A673 (cell line): ENCODE measurements at regions not wholly inside any gene's neighbourhood (a gene's known extent, or its start where the extent isn't known, plus 50 kb on each side); places are given as distances from the start of the nearest gene placed in this dataset.

ENCODE experiments used
- BruUV-seq: library from RNA; stranded (reverse); fragments of 400-500 nt; replicated peaks from 2 replicates; lab custom pipeline; 2021; lab: Mats Ljungman, UMichigan
- CTCF ChIA-PET: fragments of 300-600 bp; sonication (Branson Sonifier 250); formaldehyde crosslinking; loops from one replicate; lab custom pipeline; 2022; ENCODE audit warnings: antibody characterized with exemption; lab: Charles Lee
- POLR2A ChIA-PET: fragments of 300-600 bp; sonication (Branson Sonifier 250); formaldehyde crosslinking; loops from one replicate; lab custom pipeline; 2022; ENCODE audit warnings: antibody characterized with exemption; ENCODE audit not compliant: low non-redundant PET; lab: Charles Lee
- DNase-seq: peaks from one replicate; pipeline ENCODE4 v3.0.0-alpha.2; 2015; ENCODE audit warnings: low spot score
- H3K27ac ChIP-seq: fragments of 200-600 bp; sonication (generic); 2 replicates; pipeline ENCODE4 v1.5.1; 2016; ENCODE audit warnings: mixed run types, low read depth, mild to moderate bottlenecking, mixed read lengths, antibody characterized with exemption, low read length; ENCODE audit not compliant: poor library complexity, severe bottlenecking
- H3K27me3 ChIP-seq: fragments of 200-600 bp; sonication (generic); replicated peaks from 2 replicates; pipeline ENCODE4 v1.6.1; 2017; ENCODE audit warnings: mixed run types, low read depth, mild to moderate bottlenecking, mixed read lengths, antibody characterized with exemption, low read length; ENCODE audit not compliant: insufficient read depth, poor library complexity
- H3K36me3 ChIP-seq: fragments of 200-600 bp; sonication (generic); 2 replicates; pipeline ENCODE4 v1.6.1; 2016; ENCODE audit warnings: mixed run types, mild to moderate bottlenecking, mixed read lengths, antibody characterized with exemption, low read length; ENCODE audit not compliant: insufficient read depth, poor library complexity, severe bottlenecking
- H3K4me1 ChIP-seq: fragments of 200-600 bp; sonication (generic); 2 replicates; pipeline ENCODE4 v1.6.1; 2017; ENCODE audit warnings: mixed run types, mild to moderate bottlenecking, mixed read lengths, antibody characterized with exemption, low read length; ENCODE audit not compliant: insufficient read depth, poor library complexity, severe bottlenecking
- H3K4me3 ChIP-seq: fragments of 200-600 bp; sonication (generic); 2 replicates; pipeline ENCODE4 v1.5.1; 2016; ENCODE audit warnings: low read depth, mixed run types, mild to moderate bottlenecking, mixed read lengths, low read length; ENCODE audit not compliant: poor library complexity, severe bottlenecking
- H3K9me3 ChIP-seq: fragments of 200-600 bp; sonication (generic); 2 replicates; pipeline ENCODE4 v1.6.1; 2016; ENCODE audit warnings: mixed run types, low read depth, mild to moderate bottlenecking, mixed read lengths, antibody characterized with exemption, low read length; ENCODE audit not compliant: poor library complexity, severe bottlenecking
- CTCF ChIP-seq: fragments of 300-800, 200-600 bp; sonication (generic); conservative IDR thresholded peaks from 2 replicates; pipeline ENCODE4 v1.5.1; 2017; ENCODE audit warnings: low read depth, mild to moderate bottlenecking, antibody characterized with exemption, low read length, moderate library complexity, mixed read lengths
- EZH2 ChIP-seq: fragments of 200-600 bp; sonication (generic); IDR thresholded peaks from 2 replicates; pipeline ENCODE4 v1.6.1; 2017; ENCODE audit warnings: borderline replicate concordance, low read depth, mild to moderate bottlenecking, mixed read lengths, antibody characterized with exemption, low read length; ENCODE audit not compliant: poor library complexity, severe bottlenecking
- intact Hi-C: fragments of 100-400 bp; cut with micrococcal nuclease; formaldehyde crosslinking; loops from one replicate; pipeline ENCODE4 v1.10.0; 2022; ENCODE audit not compliant: unreplicated experiment

DNA sequence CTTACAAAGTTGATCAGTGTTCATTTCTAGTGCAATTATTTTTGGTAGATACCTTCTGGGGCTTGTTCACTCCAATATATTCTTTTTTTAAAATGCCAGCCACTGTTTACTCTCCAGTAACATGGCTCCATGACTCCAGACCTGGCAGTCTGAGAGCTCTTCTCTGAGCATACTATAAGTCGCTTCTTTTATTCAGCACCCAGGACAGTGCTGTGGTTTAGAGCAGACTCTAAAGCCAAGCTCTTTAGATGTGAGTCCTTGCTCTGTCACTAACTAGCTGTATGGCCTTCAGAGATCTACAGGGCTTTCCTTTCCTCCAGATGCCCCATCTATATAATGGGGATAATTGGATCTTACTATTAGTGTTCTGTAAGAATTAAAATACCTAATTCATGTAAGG is 200.2 kb upstream of the FAM241A start:
- no peaks in the 10 kb centered on the region for H3K36me3 ChIP-seq
- H3K27me3 ChIP-seq, result no peaks in the 10 kb centered on the region
- no peaks in the 10 kb centered on the region for H3K9me3 ChIP-seq
- no peak for DNase-seq
- no peaks in the 10 kb centered on the region for H3K4me1 ChIP-seq
- intact Hi-C loops, result loop anchor here (1.0 kb wide), 1 partner anchor 86 kb away; no protein-coding TSS in a partner anchor
- TF ChIP-seq EZH2 (no peak), CTCF (no peak)
- CTCF ChIA-PET, result interaction anchor here (1.0 kb wide), 1 partner anchor 115 kb away, joined by 3 read pairs; no protein-coding TSS in a partner anchor
- H3K27ac ChIP-seq, result no peak overlapping the region
- POLR2A ChIA-PET, result no interaction called here
- BruUV-seq, result no TSS peak
- H3K4me3 ChIP-seq, result no peak overlapping the region

DNA sequence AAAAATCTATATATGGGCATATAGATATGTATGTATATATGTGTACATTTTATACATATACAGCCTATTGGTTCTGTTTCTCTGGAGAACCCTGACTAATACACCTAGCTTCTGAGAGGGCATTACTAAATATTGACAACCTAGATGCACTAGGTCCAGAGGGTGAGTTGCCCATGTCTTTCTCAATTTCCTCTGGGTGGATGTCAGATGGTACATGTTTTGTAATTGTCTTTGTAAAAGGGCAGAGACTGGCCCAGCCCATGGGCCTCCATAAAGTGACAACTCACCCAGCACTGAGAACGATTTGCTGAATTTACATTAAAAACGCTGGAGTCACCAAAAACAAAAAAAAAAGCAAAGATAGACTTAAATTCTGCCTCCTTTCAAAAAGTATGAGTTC is 198.5 kb upstream of the FAM241A start:
- ChIA-PET CTCF (no interaction called here), POLR2A (no interaction called here)
- no peak for TF ChIP-seq EZH2
- no peak for TF ChIP-seq CTCF
- no peaks in the 10 kb centered on the region for H3K9me3 ChIP-seq
- no peak overlapping the region for H3K27ac ChIP-seq
- no peak for DNase-seq
- H3K4me3 ChIP-seq, result no peak overlapping the region
- BruUV-seq, result no TSS peak
- no peaks in the 10 kb centered on the region for H3K27me3 ChIP-seq
- intact Hi-C loops, result no loop called here
- no peaks in the 10 kb centered on the region for H3K36me3 ChIP-seq
- H3K4me1 ChIP-seq, result no peaks in the 10 kb centered on the region

GRCh38 chr4:111952688-111953087 is 192.6 kb upstream of the FAM241A start:
- TF ChIP-seq CTCF (no peak), EZH2 (no peak)

More at GRCh38 chr4:111952688-111953087, 192.6 kb upstream of the FAM241A start:
- H3K27ac ChIP-seq, result no peak overlapping the region
- ChIA-PET POLR2A (no interaction called here), CTCF (no interaction called here)
- H3K4me1 ChIP-seq, result no peaks in the 10 kb centered on the region
- BruUV-seq, result no TSS peak
- H3K4me3 ChIP-seq, result no peak overlapping the region
- H3K9me3 ChIP-seq, result no peaks in the 10 kb centered on the region
- H3K36me3 ChIP-seq, result no peaks in the 10 kb centered on the region
- intact Hi-C loops, result no loop called here
- H3K27me3 ChIP-seq, result no peaks in the 10 kb centered on the region
- no peak for DNase-seq
